Sigmoid colon (tissue), 4 donors: ENCODE measurements at regions not wholly inside any gene's neighbourhood (a gene's known extent, or its start where the extent isn't known, plus 50 kb on each side); places are given as distances from the start of the nearest gene placed in this dataset.

Source experiments
- CTCF ChIP-seq, 4 experiments: fragments of 450-650 bp in 3 of 4; fragments of 200-600 bp in 1 of 4; IDR thresholded peaks; one replicate each; pipeline ENCODE4 v1.5.1; 2016 to 2019; ENCODE audit warnings: antibody characterized with exemption in 4 of 4, mild to moderate bottlenecking in 3 of 4, moderate library complexity in 2 of 4
- POLR2A ChIP-seq, 2 donors: fragments of 450-650 bp; IDR thresholded peaks; one replicate each; pipeline ENCODE4 v1.6.1; 2016; ENCODE audit warnings: antibody characterized with exemption in 2 of 2, mild to moderate bottlenecking in 2 of 2, moderate library complexity in 2 of 2
- POLR2AphosphoS5 ChIP-seq, 4 donors: sonication (generic); formaldehyde crosslinking; IDR thresholded peaks; one replicate each; pipeline ENCODE4 v1.6.1; 2017; ENCODE audit warnings: antibody characterized with exemption in 4 of 4

GRCh38 chr6:137348777-137349176 lies 129.6 kb upstream of the IFNGR1 start:
- TF ChIP-seq POLR2A (IDR thresholded peaks at IDR 0.05) (no peak), CTCF (IDR thresholded peaks at IDR 0.05) (no peak), POLR2AphosphoS5 (IDR thresholded peaks at IDR 0.05) (no peak)
